ENCODE measurements at regions not wholly inside any gene's neighbourhood (a gene's known extent, or its start where the extent isn't known, plus 50 kb on each side); places are given as distances from the start of the nearest gene placed in this dataset.

GRCh38 chr4:81375745-81376144, 96.0 kb downstream of the RASGEF1B start:
- Mint-ChIP-seq H3K9me3 (no peaks in the 10 kb centered on the region), H3K27ac (no peak overlapping the region), H3K4me1 (no peaks in the 10 kb centered on the region), H3K36me3 (no peaks in the 10 kb centered on the region), H3K4me3 (no peak overlapping the region), H3K27me3 (peaks cover 31% of the 10 kb centered on the region)
- ATAC-seq, result no peak

GRCh38 chr4:81369886-81370285, 101.8 kb downstream of the RASGEF1B start:
- Mint-ChIP-seq H3K9me3 (no peaks in the 10 kb centered on the region), H3K27ac (no peak overlapping the region), H3K4me3 (no peak overlapping the region), H3K27me3 (peaks cover 9% of the 10 kb centered on the region), H3K36me3 (no peaks in the 10 kb centered on the region), H3K4me1 (no peaks in the 10 kb centered on the region)
- no peak for ATAC-seq

- H3K4me3 Mint-ChIP-seq, result no peak overlapping the region
- no peaks in the 10 kb centered on the region for H3K4me1 Mint-ChIP-seq
- H3K27me3 Mint-ChIP-seq, result no peaks in the 10 kb centered on the region
- H3K36me3 Mint-ChIP-seq, result no peaks in the 10 kb centered on the region
- ATAC-seq, result no peak
- H3K27ac Mint-ChIP-seq, result no peak overlapping the region
- H3K9me3 Mint-ChIP-seq, result no peaks in the 10 kb centered on the region
These were observed 104.9 kb downstream of the RASGEF1B start for GRCh38 chr4:81366779-81367178.

GRCh38 chr4:81360737-81361136, 111.0 kb downstream of the RASGEF1B start:
- Mint-ChIP-seq H3K27me3 (peaks cover 12% of the 10 kb centered on the region), H3K36me3 (no peaks in the 10 kb centered on the region), H3K9me3 (no peaks in the 10 kb centered on the region), H3K27ac (no peak overlapping the region), H3K4me3 (no peak overlapping the region), H3K4me1 (no peaks in the 10 kb centered on the region)
- no peak for ATAC-seq

GRCh38 chr4:81359207-81359606, 112.5 kb downstream of the RASGEF1B start:
- Mint-ChIP-seq H3K27me3 (peaks cover 14% of the 10 kb centered on the region), H3K4me1 (no peaks in the 10 kb centered on the region), H3K27ac (no peak overlapping the region), H3K4me3 (no peak overlapping the region), H3K36me3 (no peaks in the 10 kb centered on the region), H3K9me3 (no peaks in the 10 kb centered on the region)
- no peak for ATAC-seq

- Mint-ChIP-seq H3K27ac (no peak overlapping the region), H3K4me3 (no peak overlapping the region), H3K9me3 (no peaks in the 10 kb centered on the region), H3K36me3 (no peaks in the 10 kb centered on the region), H3K4me1 (no peaks in the 10 kb centered on the region), H3K27me3 (peaks cover 24% of the 10 kb centered on the region)
- no peak for ATAC-seq
These were observed 113.6 kb downstream of the RASGEF1B start for GRCh38 chr4:81358154-81358553.

GRCh38 chr4:81356621-81357020, 115.1 kb downstream of the RASGEF1B start:
- H3K36me3 Mint-ChIP-seq, result no peaks in the 10 kb centered on the region
- no peaks in the 10 kb centered on the region for H3K9me3 Mint-ChIP-seq
- H3K4me1 Mint-ChIP-seq, result no peaks in the 10 kb centered on the region
- ATAC-seq, result no peak
- no peak overlapping the region for H3K27ac Mint-ChIP-seq
- peaks cover 35% of the 10 kb centered on the region for H3K27me3 Mint-ChIP-seq
- no peak overlapping the region for H3K4me3 Mint-ChIP-seq

GRCh38 chr4:81355136-81355535, 116.6 kb downstream of the RASGEF1B start:
- no peaks in the 10 kb centered on the region for H3K9me3 Mint-ChIP-seq
- H3K4me1 Mint-ChIP-seq, result no peaks in the 10 kb centered on the region
- no peaks in the 10 kb centered on the region for H3K36me3 Mint-ChIP-seq
- H3K4me3 Mint-ChIP-seq, result no peak overlapping the region
- no peak overlapping the region for H3K27ac Mint-ChIP-seq
- ATAC-seq, result no peak
- H3K27me3 Mint-ChIP-seq, result peaks cover 35% of the 10 kb centered on the region

- no peaks in the 10 kb centered on the region for H3K9me3 Mint-ChIP-seq
- H3K27ac Mint-ChIP-seq, result no peak overlapping the region
- no peaks in the 10 kb centered on the region for H3K36me3 Mint-ChIP-seq
- H3K4me3 Mint-ChIP-seq, result no peak overlapping the region
- peaks cover 26% of the 10 kb centered on the region for H3K27me3 Mint-ChIP-seq
- no peaks in the 10 kb centered on the region for H3K4me1 Mint-ChIP-seq
- ATAC-seq, result no peak
These were observed 117.8 kb downstream of the RASGEF1B start for GRCh38 chr4:81353861-81354260.

- Mint-ChIP-seq H3K4me1 (no peaks in the 10 kb centered on the region), H3K9me3 (no peaks in the 10 kb centered on the region), H3K4me3 (no peak overlapping the region), H3K27me3 (peaks cover 24% of the 10 kb centered on the region), H3K36me3 (no peaks in the 10 kb centered on the region), H3K27ac (no peak overlapping the region)
- no peak for ATAC-seq
These were observed 119.3 kb downstream of the RASGEF1B start for GRCh38 chr4:81352446-81352835.

- Mint-ChIP-seq H3K4me3 (no peak overlapping the region), H3K36me3 (no peaks in the 10 kb centered on the region)
- ATAC-seq, result peak; percentile 64
These were observed 119.9 kb downstream of the RASGEF1B start for GRCh38 chr4:81351654-81352445.

GRCh38 chr4:81350040-81350439, 121.7 kb downstream of the RASGEF1B start:
- Mint-ChIP-seq H3K27me3 (peaks cover 36% of the 10 kb centered on the region), H3K36me3 (no peaks in the 10 kb centered on the region), H3K4me3 (no peak overlapping the region), H3K27ac (no peak overlapping the region), H3K9me3 (no peaks in the 10 kb centered on the region), H3K4me1 (no peaks in the 10 kb centered on the region)
- ATAC-seq, result no peak

More at GRCh38 chr4:81351654-81352445, 119.9 kb downstream of the RASGEF1B start:
- H3K9me3 Mint-ChIP-seq, result no peaks in the 10 kb centered on the region
- H3K27ac Mint-ChIP-seq, result no peak overlapping the region
- H3K27me3 Mint-ChIP-seq, result peaks cover 24% of the 10 kb centered on the region
- no peaks in the 10 kb centered on the region for H3K4me1 Mint-ChIP-seq

- Mint-ChIP-seq H3K4me1 (no peaks in the 10 kb centered on the region), H3K4me3 (no peak overlapping the region), H3K27ac (no peak overlapping the region), H3K27me3 (peaks cover 30% of the 10 kb centered on the region), H3K9me3 (no peaks in the 10 kb centered on the region), H3K36me3 (no peaks in the 10 kb centered on the region)
- ATAC-seq, result no peak
These were observed 123.0 kb downstream of the RASGEF1B start for GRCh38 chr4:81348778-81349094.

GRCh38 chr4:81348086-81348777, 123.5 kb downstream of the RASGEF1B start:
- H3K9me3 Mint-ChIP-seq, result no peaks in the 10 kb centered on the region
- H3K4me1 Mint-ChIP-seq, result no peaks in the 10 kb centered on the region
- H3K27ac Mint-ChIP-seq, result no peak overlapping the region
- no peak overlapping the region for H3K4me3 Mint-ChIP-seq
- no peak for ATAC-seq
- H3K36me3 Mint-ChIP-seq, result no peaks in the 10 kb centered on the region
- peaks cover 30% of the 10 kb centered on the region for H3K27me3 Mint-ChIP-seq

GRCh38 chr4:81346719-81347118, 125.0 kb downstream of the RASGEF1B start:
- Mint-ChIP-seq H3K27ac (no peak overlapping the region), H3K9me3 (no peaks in the 10 kb centered on the region), H3K36me3 (no peaks in the 10 kb centered on the region), H3K4me3 (no peak overlapping the region), H3K4me1 (no peaks in the 10 kb centered on the region), H3K27me3 (peaks cover 25% of the 10 kb centered on the region)
- ATAC-seq, result no peak

GRCh38 chr4:81343536-81343935, 128.2 kb downstream of the RASGEF1B start:
- no peak for ATAC-seq
- Mint-ChIP-seq H3K4me3 (no peak overlapping the region), H3K27me3 (peaks cover 35% of the 10 kb centered on the region), H3K4me1 (no peaks in the 10 kb centered on the region), H3K36me3 (no peaks in the 10 kb centered on the region), H3K9me3 (no peaks in the 10 kb centered on the region), H3K27ac (no peak overlapping the region)

Data from stimulated activated memory B cell treated with anti-CD40 and anti-IgM and Interleukin-4, amounts not matched to agents 10 μg/mL and 1 μg/mL and 100 μg/mL, for 72 hours (primary cell).